A549 (cell line): ENCODE measurements at regions not wholly inside any gene's neighbourhood (a gene's known extent, or its start where the extent isn't known, plus 50 kb on each side); places are given as distances from the start of the nearest gene placed in this dataset.

Source experiments
- ATAC-seq, 2 experiments: fragments of 200-7000 bp in 1 of 2; fragments of >200 bp in 1 of 2; cut with Nextera tagmentation in 1 of 2; cut with Tn5 transposase in 1 of 2; 3 replicates each; pipeline versions ENCODE4 v1.8.0 to v1.9.1; 2018 to 2020; ENCODE audit warnings: mild to moderate bottlenecking in 1 of 2, moderate library complexity in 1 of 2
- CTCF ChIA-PET: fragments of 300-600 bp; sonication (Branson Sonifier 250); formaldehyde crosslinking; extraction: SDS; loops from one replicate; lab custom pipeline; 2021; ENCODE audit warnings: antibody characterized with exemption, inconsistent platforms; lab: Yijun Ruan, JAX
- POLR2A ChIA-PET: fragments of 350-600 bp; formaldehyde crosslinking; extraction: SDS; loops from one replicate; lab custom pipeline; 2021; ENCODE audit warnings: antibody characterized with exemption, inconsistent platforms; lab: Yijun Ruan, JAX
- DNase-seq, 2 experiments: peaks; one replicate each; pipeline versions ENCODE4 v3.0.0 to v3.0.0-alpha.2; 2011 to 2016; ENCODE audit warnings: low read depth in 1 of 2, low spot score in 1 of 2
- FAIRE-seq: peaks from 2 replicates; lab custom pipeline; 2011; peaks lifted over from hg19 to GRCh38; lab: Jason Lieb, UNC
- H3K27ac ChIP-seq, 2 experiments: fragments of >200 bp; sonication (Bioruptor Twin); formaldehyde crosslinking; 3 replicates each; pipeline ENCODE4 v1.5.1; 2016 to 2017
- H3K4me1 ChIP-seq: fragments of >200 bp; sonication (Bioruptor Twin); formaldehyde crosslinking; 3 replicates; pipeline ENCODE4 v1.6.1; 2016
- H3K4me2 ChIP-seq: fragments of >200 bp; sonication (Bioruptor Twin); formaldehyde crosslinking; 3 replicates; pipeline ENCODE4 v1.6.1; 2016
- H3K4me3 ChIP-seq: fragments of >200 bp; sonication (Bioruptor Twin); formaldehyde crosslinking; 3 replicates; pipeline ENCODE4 v1.5.1; 2016
- H3K9me3 ChIP-seq: fragments of >200 bp; sonication (Bioruptor Twin); formaldehyde crosslinking; 3 replicates; pipeline ENCODE4 v1.6.1; 2016
- CHD4 ChIP-seq: fragments of 200-600 bp; sonication (generic); IDR thresholded peaks from 2 replicates; pipeline ENCODE4 v1.6.1; 2016; ENCODE audit warnings: antibody characterized with exemption, mild to moderate bottlenecking, borderline replicate concordance
- EHF ChIP-seq: fragments of 250-450 bp; sonication (Bioruptor Pico); IDR thresholded peaks from 2 replicates; pipeline ENCODE4 v1.5.0; 2020; ENCODE audit warnings: mild to moderate bottlenecking
- EP300 ChIP-seq, 2 experiments: fragments of >200 bp; sonication (Bioruptor Twin); formaldehyde crosslinking; IDR thresholded peaks; 2 replicates in 1 of 2; 3 replicates in 1 of 2; pipeline ENCODE4 v1.6.1; 2016 to 2017
- FOSB ChIP-seq: fragments of 250-450 bp; sonication (Bioruptor Pico); IDR thresholded peaks from 2 replicates; pipeline ENCODE4 v1.5.0; 2020; ENCODE audit warnings: mild to moderate bottlenecking, moderate library complexity
- FOXS1 ChIP-seq: fragments of 250-450 bp; sonication (Bioruptor Pico); IDR thresholded peaks from 2 replicates; pipeline ENCODE4 v1.5.0; 2020; ENCODE audit warnings: mild to moderate bottlenecking, moderate library complexity
- GATA3 ChIP-seq: IDR thresholded peaks from 2 replicates; pipeline ENCODE4 v1.6.1; 2012; ENCODE audit warnings: borderline replicate concordance
- HDAC2 ChIP-seq: fragments of 200-600 bp; sonication (generic); IDR thresholded peaks from 2 replicates; pipeline ENCODE4 v1.6.1; 2016
- HEYL ChIP-seq: fragments of 250-450 bp; sonication (Bioruptor Pico); IDR thresholded peaks from 2 replicates; pipeline ENCODE4 v1.8.0; 2021; ENCODE audit warnings: mild to moderate bottlenecking, moderate library complexity
- HMGXB4 ChIP-seq: fragments of 250-450 bp; sonication (Bioruptor Pico); IDR thresholded peaks from 2 replicates; pipeline ENCODE4 v1.5.0; 2021; ENCODE audit warnings: mild to moderate bottlenecking, moderate library complexity, borderline replicate concordance
- HOXB13 ChIP-seq: fragments of 250-450 bp; sonication (Bioruptor Pico); IDR thresholded peaks from 2 replicates; pipeline ENCODE4 v1.5.0; 2020; ENCODE audit warnings: low read depth, mild to moderate bottlenecking, moderate library complexity
- HOXB5 ChIP-seq: fragments of 250-450 bp; sonication (Bioruptor Pico); IDR thresholded peaks from 2 replicates; pipeline ENCODE4 v1.5.0; 2020; ENCODE audit warnings: mild to moderate bottlenecking, moderate library complexity
- JUN ChIP-seq, 2 experiments: fragments of >200 bp; sonication (Bioruptor Twin); formaldehyde crosslinking; IDR thresholded peaks; 2 replicates in 1 of 2; 3 replicates in 1 of 2; pipeline ENCODE4 v1.6.1; 2016 to 2017
- MAZ ChIP-seq: fragments of 150-350 bp; IDR thresholded peaks from 2 replicates; pipeline ENCODE4 v1.6.1; 2014; ENCODE audit warnings: antibody characterized with exemption, low read depth, low read length, borderline replicate concordance
- NFE2L2 ChIP-seq: fragments of 150-350 bp; conservative IDR thresholded peaks from 2 replicates; pipeline ENCODE4 v1.6.1; 2014; ENCODE audit warnings: low read length
- NPAS2 ChIP-seq: fragments of 250-450 bp; sonication (Bioruptor Pico); IDR thresholded peaks from 2 replicates; pipeline ENCODE4 v1.8.0; 2022; ENCODE audit warnings: mild to moderate bottlenecking, moderate library complexity, borderline replicate concordance
- NR3C1 ChIP-seq: fragments of >200 bp; sonication (Bioruptor Twin); formaldehyde crosslinking; IDR thresholded peaks from 3 replicates; pipeline ENCODE4 v1.6.1; 2017
- PHF8 ChIP-seq: fragments of 200-600 bp; sonication (generic); IDR thresholded peaks from 2 replicates; pipeline ENCODE4 v1.6.1; 2016; ENCODE audit warnings: low read depth, mild to moderate bottlenecking, antibody characterized with exemption, moderate library complexity, borderline replicate concordance
- POLR2A ChIP-seq: IDR thresholded peaks from 2 replicates; pipeline ENCODE4 v1.6.1; 2012; ENCODE audit warnings: mild to moderate bottlenecking, low read length
- POLR2AphosphoS2 ChIP-seq: conservative IDR thresholded peaks from 2 replicates; pipeline ENCODE4 v1.6.1; 2012; ENCODE audit warnings: low read length, improper control_type of control experiment, inconsistent platforms
- REST ChIP-seq: fragments of 200-600 bp; sonication (generic); IDR thresholded peaks from 2 replicates; pipeline ENCODE4 v1.6.1; 2016; ENCODE audit warnings: antibody characterized with exemption, mild to moderate bottlenecking, moderate library complexity
- SREBF2 ChIP-seq: fragments of 450-650 bp; IDR thresholded peaks from 2 replicates; pipeline ENCODE4 v1.6.1; 2014; ENCODE audit warnings: mild to moderate bottlenecking, moderate library complexity
- TFCP2L1 ChIP-seq: fragments of 250-450 bp; sonication (Bioruptor Pico); IDR thresholded peaks from 2 replicates; pipeline ENCODE4 v1.5.0; 2021; ENCODE audit warnings: mild to moderate bottlenecking
- ZNF302 ChIP-seq: fragments of 250-450 bp; sonication (Bioruptor Pico); IDR thresholded peaks from 2 replicates; pipeline ENCODE4 v1.9.0; 2021; ENCODE audit warnings: inconsistent platforms, mild to moderate bottlenecking, moderate library complexity
- WGBS: methylation state at CpG from one replicate; pipeline ENCODE4 v1.1.6; 2017; ENCODE audit errors: missing lambda C conversion rate; 5-methylcytosine and 5-hydroxymethylcytosine counted together
- TF ChIP-seq, protein P1 (sequence below): fragments of 250-450 bp; sonication (Bioruptor Pico); IDR thresholded peaks from 2 replicates; pipeline ENCODE4 v1.5.0; 2020; ENCODE audit warnings: low read depth, mild to moderate bottlenecking, moderate library complexity
- TF ChIP-seq, protein P2 (sequence below): IDR thresholded peaks from 2 replicates; pipeline ENCODE4 v1.6.1; 2012
- TF ChIP-seq, protein P3 (sequence below): fragments of >200 bp; sonication (Bioruptor Twin); formaldehyde crosslinking; IDR thresholded peaks from 3 replicates; pipeline ENCODE4 v1.5.1; 2016

GRCh38 chr1:221029981-221030649 lies 150.9 kb downstream of the HLX start:
- ATAC-seq, result no peak
- no peak for DNase-seq
- Histone ChIP-seq H3K4me2 (no peak overlapping the region), H3K4me1 (peaks cover under 1% of the 10 kb centered on the region; the same call in 1 of the 3 replicates), H3K4me3 (no peak overlapping the region), H3K9me3 (no peaks in the 10 kb centered on the region), H3K27ac (no peak overlapping the region)
- WGBS, result 64% methylated on average over 5 of the region's 5 CpGs
- no peak for FAIRE-seq
- TF ChIP-seq JUN (IDR thresholded peaks at IDR 0.05) (no peak), NR3C1 (no peak), ZNF302 (CRISPR knock-in tag) (no peak), REST (no peak), HOXB5 (CRISPR knock-in tag) (no peak), GATA3 (no peak), HDAC2 (no peak), CHD4 (no peak), NFE2L2 (no peak), MAZ (no peak), HMGXB4 (CRISPR knock-in tag) (no peak), SREBF2 (no peak)
- TF ChIP-seq, protein P1, sequence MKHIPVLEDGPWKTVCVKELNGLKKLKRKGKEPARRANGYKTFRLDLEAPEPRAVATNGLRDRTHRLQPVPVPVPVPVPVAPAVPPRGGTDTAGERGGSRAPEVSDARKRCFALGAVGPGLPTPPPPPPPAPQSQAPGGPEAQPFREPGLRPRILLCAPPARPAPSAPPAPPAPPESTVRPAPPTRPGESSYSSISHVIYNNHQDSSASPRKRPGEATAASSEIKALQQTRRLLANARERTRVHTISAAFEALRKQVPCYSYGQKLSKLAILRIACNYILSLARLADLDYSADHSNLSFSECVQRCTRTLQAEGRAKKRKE (CRISPR knock-in tag), result no peak
- ChIA-PET CTCF (interaction anchor here (1.4 kb wide), 1 partner anchor 40 kb away, joined by 3 read pairs; no protein-coding TSS in a partner anchor), POLR2A (no interaction called here)

DNA sequence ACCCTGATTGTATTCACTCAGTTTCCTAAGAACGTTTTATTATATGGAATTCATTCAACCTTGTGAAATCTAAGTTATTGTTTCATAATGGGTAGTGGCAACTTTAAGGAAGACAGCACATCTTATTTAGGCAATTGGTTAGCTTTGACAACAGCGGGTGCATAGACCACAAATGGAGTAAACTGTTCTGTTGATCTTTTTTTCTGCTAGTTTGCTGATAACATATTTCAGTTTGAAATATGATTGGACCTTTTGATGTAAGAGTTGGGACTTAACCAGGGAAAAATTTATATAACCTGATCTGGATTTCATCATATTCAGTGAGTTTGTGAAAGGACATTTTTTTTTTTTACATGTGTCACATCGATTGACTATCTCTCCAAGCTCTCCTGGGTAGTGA lies 151.7 kb downstream of the HLX start:
- ATAC-seq, result no peak
- CTCF ChIA-PET, result interaction anchor here (1.4 kb wide), 1 partner anchor 40 kb away, joined by 3 read pairs; no protein-coding TSS in a partner anchor
- no peak for DNase-seq
- H3K9me3 ChIP-seq, result no peaks in the 10 kb centered on the region
- H3K4me1 ChIP-seq, result peaks cover 9% of the 10 kb centered on the region; the same call in 2 of the 3 replicates
- H3K27ac ChIP-seq, result no peak overlapping the region
- WGBS, result 32% methylated on average over 3 of the region's 3 CpGs
- POLR2A ChIA-PET, result no interaction called here
- H3K4me2 ChIP-seq, result no peak overlapping the region
- no peak overlapping the region for H3K4me3 ChIP-seq
- FAIRE-seq, result no peak
- TF ChIP-seq PHF8, result no peak
- no peak for TF ChIP-seq POLR2A
- no peak for TF ChIP-seq POLR2AphosphoS2
- no peak for TF ChIP-seq HEYL (CRISPR knock-in tag)
- TF ChIP-seq NPAS2, result no peak
- TF ChIP-seq, protein P2, sequence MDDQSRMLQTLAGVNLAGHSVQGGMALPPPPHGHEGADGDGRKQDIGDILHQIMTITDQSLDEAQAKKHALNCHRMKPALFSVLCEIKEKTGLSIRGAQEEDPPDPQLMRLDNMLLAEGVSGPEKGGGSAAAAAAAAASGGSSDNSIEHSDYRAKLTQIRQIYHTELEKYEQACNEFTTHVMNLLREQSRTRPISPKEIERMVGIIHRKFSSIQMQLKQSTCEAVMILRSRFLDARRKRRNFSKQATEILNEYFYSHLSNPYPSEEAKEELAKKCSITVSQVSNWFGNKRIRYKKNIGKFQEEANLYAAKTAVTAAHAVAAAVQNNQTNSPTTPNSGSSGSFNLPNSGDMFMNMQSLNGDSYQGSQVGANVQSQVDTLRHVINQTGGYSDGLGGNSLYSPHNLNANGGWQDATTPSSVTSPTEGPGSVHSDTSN, result no peak
- TF ChIP-seq MAZ, result no peak
- no peak for TF ChIP-seq HOXB13 (CRISPR knock-in tag)
- no peak for TF ChIP-seq CHD4
- no peak for TF ChIP-seq EHF
- TF ChIP-seq, protein P3, sequence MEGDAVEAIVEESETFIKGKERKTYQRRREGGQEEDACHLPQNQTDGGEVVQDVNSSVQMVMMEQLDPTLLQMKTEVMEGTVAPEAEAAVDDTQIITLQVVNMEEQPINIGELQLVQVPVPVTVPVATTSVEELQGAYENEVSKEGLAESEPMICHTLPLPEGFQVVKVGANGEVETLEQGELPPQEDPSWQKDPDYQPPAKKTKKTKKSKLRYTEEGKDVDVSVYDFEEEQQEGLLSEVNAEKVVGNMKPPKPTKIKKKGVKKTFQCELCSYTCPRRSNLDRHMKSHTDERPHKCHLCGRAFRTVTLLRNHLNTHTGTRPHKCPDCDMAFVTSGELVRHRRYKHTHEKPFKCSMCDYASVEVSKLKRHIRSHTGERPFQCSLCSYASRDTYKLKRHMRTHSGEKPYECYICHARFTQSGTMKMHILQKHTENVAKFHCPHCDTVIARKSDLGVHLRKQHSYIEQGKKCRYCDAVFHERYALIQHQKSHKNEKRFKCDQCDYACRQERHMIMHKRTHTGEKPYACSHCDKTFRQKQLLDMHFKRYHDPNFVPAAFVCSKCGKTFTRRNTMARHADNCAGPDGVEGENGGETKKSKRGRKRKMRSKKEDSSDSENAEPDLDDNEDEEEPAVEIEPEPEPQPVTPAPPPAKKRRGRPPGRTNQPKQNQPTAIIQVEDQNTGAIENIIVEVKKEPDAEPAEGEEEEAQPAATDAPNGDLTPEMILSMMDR, result no peak
- no peak for TF ChIP-seq EP300 (IDR thresholded peaks at IDR 0.05)
- no peak for TF ChIP-seq TFCP2L1
- no peak for TF ChIP-seq HOXB5 (CRISPR knock-in tag)
- TF ChIP-seq HMGXB4 (CRISPR knock-in tag), result no peak
- TF ChIP-seq FOSB (CRISPR knock-in tag), result no peak
- no peak for TF ChIP-seq FOXS1 (CRISPR knock-in tag)
